ENCODE measurements at regions not wholly inside any gene's neighbourhood (a gene's known extent, or its start where the extent isn't known, plus 50 kb on each side); places are given as distances from the start of the nearest gene placed in this dataset.

- intact Hi-C loops (cut with micrococcal nuclease; ENCODE audit: unreplicated experiment) = no loop called here
- Histone ChIP-seq H3K9me3 (ENCODE audit: control insufficient read depth, insufficient read depth, low read depth, low read length) (no peaks in the 10 kb centered on the region), H3K27me3 (ENCODE audit: control insufficient read depth, insufficient read depth, low read length) (no peaks in the 10 kb centered on the region), H3K4me3 (ENCODE audit: low read depth in 2 of 2, low read length in 2 of 2) (no peak overlapping the region), H3K4me1 (ENCODE audit: control insufficient read depth, insufficient read depth, low read length) (no peaks in the 10 kb centered on the region), H3K36me3 (ENCODE audit: control insufficient read depth, insufficient read depth, low read length) (no peaks in the 10 kb centered on the region), H3K27ac (ENCODE audit: low read length) (no peak overlapping the region)
- ATAC-seq (no peak), DNase-seq (ENCODE audit: low read depth, low spot score) (no peak)
- CTCF ChIA-PET = no interaction called here
- POLR2A ChIA-PET = no interaction called here
- TF ChIP-seq POLR2AphosphoS5 (IDR thresholded peaks at IDR 0.05; ENCODE audit: low read depth, low read length) (no peak), TCF7L2 (IDR thresholded peaks at IDR 0.05; ENCODE audit: low read depth, low read length) (no peak), SIN3A (IDR thresholded peaks at IDR 0.05; ENCODE audit: borderline replicate concordance, insufficient read depth, low read depth, low read length) (no peak)
- TF ChIP-seq, protein P1, sequence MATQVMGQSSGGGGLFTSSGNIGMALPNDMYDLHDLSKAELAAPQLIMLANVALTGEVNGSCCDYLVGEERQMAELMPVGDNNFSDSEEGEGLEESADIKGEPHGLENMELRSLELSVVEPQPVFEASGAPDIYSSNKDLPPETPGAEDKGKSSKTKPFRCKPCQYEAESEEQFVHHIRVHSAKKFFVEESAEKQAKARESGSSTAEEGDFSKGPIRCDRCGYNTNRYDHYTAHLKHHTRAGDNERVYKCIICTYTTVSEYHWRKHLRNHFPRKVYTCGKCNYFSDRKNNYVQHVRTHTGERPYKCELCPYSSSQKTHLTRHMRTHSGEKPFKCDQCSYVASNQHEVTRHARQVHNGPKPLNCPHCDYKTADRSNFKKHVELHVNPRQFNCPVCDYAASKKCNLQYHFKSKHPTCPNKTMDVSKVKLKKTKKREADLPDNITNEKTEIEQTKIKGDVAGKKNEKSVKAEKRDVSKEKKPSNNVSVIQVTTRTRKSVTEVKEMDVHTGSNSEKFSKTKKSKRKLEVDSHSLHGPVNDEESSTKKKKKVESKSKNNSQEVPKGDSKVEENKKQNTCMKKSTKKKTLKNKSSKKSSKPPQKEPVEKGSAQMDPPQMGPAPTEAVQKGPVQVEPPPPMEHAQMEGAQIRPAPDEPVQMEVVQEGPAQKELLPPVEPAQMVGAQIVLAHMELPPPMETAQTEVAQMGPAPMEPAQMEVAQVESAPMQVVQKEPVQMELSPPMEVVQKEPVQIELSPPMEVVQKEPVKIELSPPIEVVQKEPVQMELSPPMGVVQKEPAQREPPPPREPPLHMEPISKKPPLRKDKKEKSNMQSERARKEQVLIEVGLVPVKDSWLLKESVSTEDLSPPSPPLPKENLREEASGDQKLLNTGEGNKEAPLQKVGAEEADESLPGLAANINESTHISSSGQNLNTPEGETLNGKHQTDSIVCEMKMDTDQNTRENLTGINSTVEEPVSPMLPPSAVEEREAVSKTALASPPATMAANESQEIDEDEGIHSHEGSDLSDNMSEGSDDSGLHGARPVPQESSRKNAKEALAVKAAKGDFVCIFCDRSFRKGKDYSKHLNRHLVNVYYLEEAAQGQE (IDR thresholded peaks at IDR 0.05; ENCODE audit: insufficient read depth in 1 of 2, low read depth in 2 of 2, low read length in 1 of 2) = no peak
- TF ChIP-seq, protein P2, sequence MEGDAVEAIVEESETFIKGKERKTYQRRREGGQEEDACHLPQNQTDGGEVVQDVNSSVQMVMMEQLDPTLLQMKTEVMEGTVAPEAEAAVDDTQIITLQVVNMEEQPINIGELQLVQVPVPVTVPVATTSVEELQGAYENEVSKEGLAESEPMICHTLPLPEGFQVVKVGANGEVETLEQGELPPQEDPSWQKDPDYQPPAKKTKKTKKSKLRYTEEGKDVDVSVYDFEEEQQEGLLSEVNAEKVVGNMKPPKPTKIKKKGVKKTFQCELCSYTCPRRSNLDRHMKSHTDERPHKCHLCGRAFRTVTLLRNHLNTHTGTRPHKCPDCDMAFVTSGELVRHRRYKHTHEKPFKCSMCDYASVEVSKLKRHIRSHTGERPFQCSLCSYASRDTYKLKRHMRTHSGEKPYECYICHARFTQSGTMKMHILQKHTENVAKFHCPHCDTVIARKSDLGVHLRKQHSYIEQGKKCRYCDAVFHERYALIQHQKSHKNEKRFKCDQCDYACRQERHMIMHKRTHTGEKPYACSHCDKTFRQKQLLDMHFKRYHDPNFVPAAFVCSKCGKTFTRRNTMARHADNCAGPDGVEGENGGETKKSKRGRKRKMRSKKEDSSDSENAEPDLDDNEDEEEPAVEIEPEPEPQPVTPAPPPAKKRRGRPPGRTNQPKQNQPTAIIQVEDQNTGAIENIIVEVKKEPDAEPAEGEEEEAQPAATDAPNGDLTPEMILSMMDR (IDR thresholded peaks at IDR 0.05) = no peak
- BruUV-seq (replicated peaks) = no TSS peak
- in situ Hi-C loops (cut with HindIII; ENCODE audit: low pct_unique_long_range_greater_than_20kb, low sequenced_read_pairs) = no loop called here
Observed at GRCh38 chr2:200090683-200091082, 135.3 kb downstream of the MAIP1 start.

- no TSS peak for BruUV-seq (replicated peaks)
- no peaks in the 10 kb centered on the region for H3K36me3 ChIP-seq (ENCODE audit: control insufficient read depth, insufficient read depth, low read length)
- no peaks in the 10 kb centered on the region for H3K27me3 ChIP-seq (ENCODE audit: control insufficient read depth, insufficient read depth, low read length)
- no peak overlapping the region for H3K27ac ChIP-seq (ENCODE audit: low read length)
- in situ Hi-C loops (cut with HindIII; ENCODE audit: low pct_unique_long_range_greater_than_20kb, low sequenced_read_pairs) (no loop called here), intact Hi-C loops (cut with micrococcal nuclease; ENCODE audit: unreplicated experiment) (no loop called here)
- no peaks in the 10 kb centered on the region for H3K9me3 ChIP-seq (ENCODE audit: control insufficient read depth, insufficient read depth, low read depth, low read length)
- no peak for ATAC-seq
- POLR2A ChIA-PET = no interaction called here
- no peak overlapping the region for H3K4me3 ChIP-seq (ENCODE audit: low read depth in 2 of 2, low read length in 2 of 2)
- H3K4me1 ChIP-seq (ENCODE audit: control insufficient read depth, insufficient read depth, low read length) = no peaks in the 10 kb centered on the region
- no peak for DNase-seq (ENCODE audit: low read depth, low spot score)
- CTCF ChIA-PET = no interaction called here
- TF ChIP-seq, protein P1 (IDR thresholded peaks at IDR 0.05; ENCODE audit: insufficient read depth in 1 of 2, low read depth in 2 of 2, low read length in 1 of 2) = no peak
- no peak for TF ChIP-seq POLR2AphosphoS5 (IDR thresholded peaks at IDR 0.05; ENCODE audit: low read depth, low read length)
- TF ChIP-seq, protein P2 (IDR thresholded peaks at IDR 0.05) = no peak
- TF ChIP-seq TCF7L2 (IDR thresholded peaks at IDR 0.05; ENCODE audit: low read depth, low read length) = no peak
Observed at GRCh38 chr2:200091126-200091525, 135.7 kb downstream of the MAIP1 start.
